ENCODE measurements at regions not wholly inside any gene's neighbourhood (a gene's known extent, or its start where the extent isn't known, plus 50 kb on each side); places are given as distances from the start of the nearest gene placed in this dataset.

- Mint-ChIP-seq H3K4me3 (no peak overlapping the region), H3K4me1 (no peaks in the 10 kb centered on the region), H3K9me3 (peaks cover 0 to 3% (median 0%) of the 10 kb centered on the region in 9 donors), H3K27ac (no peak overlapping the region), H3K27me3 (peaks cover 0 to 2% (median 0%) of the 10 kb centered on the region in 5 donors), H3K36me3 (no peaks in the 10 kb centered on the region)
- no peak for ATAC-seq
- DNase-seq = no peak
- POLR2A ChIA-PET = no interaction called here
These were observed 341.9 kb downstream of the GXYLT1 start for GRCh38 chr12:41802803-41803202.

GRCh38 chr12:41801261-41801660, 343.4 kb downstream of the GXYLT1 start:
- H3K27ac Mint-ChIP-seq = no peak overlapping the region
- H3K9me3 Mint-ChIP-seq = no peaks in the 10 kb centered on the region
- H3K4me3 Mint-ChIP-seq = no peak overlapping the region
- peaks cover 0 to 4% (median 0%) of the 10 kb centered on the region in 5 donors for H3K27me3 Mint-ChIP-seq
- ATAC-seq (no peak), DNase-seq (no peak)
- POLR2A ChIA-PET = no interaction called here
- H3K36me3 Mint-ChIP-seq = no peaks in the 10 kb centered on the region
- no peaks in the 10 kb centered on the region for H3K4me1 Mint-ChIP-seq

- Mint-ChIP-seq H3K36me3 (no peaks in the 10 kb centered on the region), H3K4me1 (no peaks in the 10 kb centered on the region), H3K4me3 (no peak overlapping the region), H3K27ac (no peak overlapping the region), H3K9me3 (no peaks in the 10 kb centered on the region), H3K27me3 (peaks cover 0 to 7% (median 0%) of the 10 kb centered on the region in 5 donors)
- DNase-seq = no peak
- no peak for ATAC-seq
- POLR2A ChIA-PET = interaction anchor here (0.5 kb wide), 1 partner anchor 1362 kb away, joined by 4 read pairs; no protein-coding TSS in a partner anchor
These were observed 345.0 kb downstream of the GXYLT1 start for GRCh38 chr12:41799671-41800070.

- Mint-ChIP-seq H3K9me3 (peaks cover 1 to 21% (median 8%) of the 10 kb centered on the region in 9 donors), H3K4me1 (no peaks in the 10 kb centered on the region), H3K27ac (no peak overlapping the region), H3K4me3 (no peak overlapping the region), H3K27me3 (peaks cover 0 to 7% (median 2%) of the 10 kb centered on the region in 5 donors), H3K36me3 (peaks cover 0 to 7% (median 0%) of the 10 kb centered on the region in 3 donors)
- POLR2A ChIA-PET = no interaction called here
- DNase-seq (no peak), ATAC-seq (no peak)
These were observed 348.8 kb downstream of the GXYLT1 start for GRCh38 chr12:41795910-41796309.

GRCh38 chr12:41795051-41795600, 349.5 kb downstream of the GXYLT1 start:
- ATAC-seq (no peak), DNase-seq (no peak)
- Mint-ChIP-seq H3K9me3 (peaks cover 5 to 26% (median 10%) of the 10 kb centered on the region in 9 donors), H3K4me1 (no peaks in the 10 kb centered on the region), H3K27me3 (peaks cover 0 to 7% (median 4%) of the 10 kb centered on the region in 5 donors), H3K36me3 (peaks cover 0 to 7% (median 0%) of the 10 kb centered on the region in 3 donors), H3K4me3 (no peak overlapping the region), H3K27ac (no peak overlapping the region)
- POLR2A ChIA-PET = no interaction called here

- POLR2A ChIA-PET = no interaction called here
- H3K36me3 Mint-ChIP-seq = peaks cover 0 to 7% (median 0%) of the 10 kb centered on the region in 3 donors
- no peak for ATAC-seq
- no peak overlapping the region for H3K4me3 Mint-ChIP-seq
- no peaks in the 10 kb centered on the region for H3K4me1 Mint-ChIP-seq
- H3K27ac Mint-ChIP-seq = no peak overlapping the region
- peaks cover 5 to 34% (median 11%) of the 10 kb centered on the region in 9 donors for H3K9me3 Mint-ChIP-seq
- no peak for DNase-seq
- H3K27me3 Mint-ChIP-seq = peaks cover 0 to 7% (median 4%) of the 10 kb centered on the region in 5 donors
These were observed 350.3 kb downstream of the GXYLT1 start for GRCh38 chr12:41794336-41794735.

GRCh38 chr12:41784957-41785356, 359.7 kb downstream of the GXYLT1 start:
- POLR2A ChIA-PET = no interaction called here
- ATAC-seq (no peak), DNase-seq (no peak)

GRCh38 chr12:41778934-41779333, 365.7 kb downstream of the GXYLT1 start:
- no peaks in the 10 kb centered on the region for H3K36me3 Mint-ChIP-seq
- H3K27me3 Mint-ChIP-seq = peaks cover 0 to 9% (median 1%) of the 10 kb centered on the region in 5 donors
- H3K4me3 Mint-ChIP-seq = no peak overlapping the region
- POLR2A ChIA-PET = no interaction called here
- H3K9me3 Mint-ChIP-seq = no peaks in the 10 kb centered on the region
- DNase-seq = no peak
- no peak overlapping the region for H3K27ac Mint-ChIP-seq
- no peaks in the 10 kb centered on the region for H3K4me1 Mint-ChIP-seq
- no peak for ATAC-seq

More at GRCh38 chr12:41784957-41785356, 359.7 kb downstream of the GXYLT1 start:
- Mint-ChIP-seq H3K27me3 (peaks cover 0 to 14% (median 2%) of the 10 kb centered on the region in 5 donors), H3K4me1 (no peaks in the 10 kb centered on the region), H3K27ac (no peak overlapping the region), H3K9me3 (peaks cover 0 to 8% (median 0%) of the 10 kb centered on the region in 9 donors), H3K36me3 (no peaks in the 10 kb centered on the region), H3K4me3 (no peak overlapping the region)

GRCh38 chr12:41777064-41777790, 367.4 kb downstream of the GXYLT1 start:
- POLR2A ChIA-PET = no interaction called here
- Mint-ChIP-seq H3K9me3 (peaks cover 0 to 2% (median 0%) of the 10 kb centered on the region in 9 donors), H3K4me3 (no peak overlapping the region), H3K36me3 (no peaks in the 10 kb centered on the region), H3K4me1 (no peaks in the 10 kb centered on the region), H3K27me3 (peaks cover 0 to 9% (median 1%) of the 10 kb centered on the region in 5 donors), H3K27ac (no peak overlapping the region)
- DNase-seq (no peak), ATAC-seq (no peak)

GRCh38 chr12:41772478-41772877, 372.2 kb downstream of the GXYLT1 start:
- Mint-ChIP-seq H3K36me3 (no peaks in the 10 kb centered on the region), H3K4me3 (no peak overlapping the region), H3K27me3 (peaks cover 0 to 9% (median 1%) of the 10 kb centered on the region in 5 donors), H3K4me1 (no peaks in the 10 kb centered on the region), H3K9me3 (peaks cover 0 to 2% (median 0%) of the 10 kb centered on the region in 9 donors), H3K27ac (no peak overlapping the region)
- POLR2A ChIA-PET = no interaction called here
- DNase-seq (no peak), ATAC-seq (no peak)

GRCh38 chr12:41769810-41770209, 374.9 kb downstream of the GXYLT1 start:
- no peak for ATAC-seq
- Mint-ChIP-seq H3K4me3 (no peak overlapping the region), H3K4me1 (no peaks in the 10 kb centered on the region), H3K9me3 (peaks cover 0 to 2% (median 0%) of the 10 kb centered on the region in 9 donors), H3K36me3 (no peaks in the 10 kb centered on the region), H3K27me3 (peaks cover 0 to 5% (median 0%) of the 10 kb centered on the region in 5 donors), H3K27ac (no peak overlapping the region)
- DNase-seq = no peak
- POLR2A ChIA-PET = no interaction called here

- Mint-ChIP-seq H3K27ac (no peak overlapping the region), H3K9me3 (peaks cover 0 to 2% (median 0%) of the 10 kb centered on the region in 9 donors), H3K27me3 (peaks cover 0 to 1% (median 0%) of the 10 kb centered on the region in 5 donors), H3K36me3 (no peaks in the 10 kb centered on the region), H3K4me1 (no peaks in the 10 kb centered on the region), H3K4me3 (no peak overlapping the region)
- no peak for DNase-seq
- no peak for ATAC-seq
- POLR2A ChIA-PET = no interaction called here
These were observed 376.2 kb downstream of the GXYLT1 start for GRCh38 chr12:41768456-41768855.

GRCh38 chr12:41762691-41763090, 382.0 kb downstream of the GXYLT1 start:
- DNase-seq (no peak), ATAC-seq (no peak)
- no peak overlapping the region for H3K4me3 Mint-ChIP-seq
- H3K4me1 Mint-ChIP-seq = no peaks in the 10 kb centered on the region
- H3K27me3 Mint-ChIP-seq = peaks cover 0 to 8% (median 4%) of the 10 kb centered on the region in 5 donors
- POLR2A ChIA-PET = no interaction called here
- no peak overlapping the region for H3K27ac Mint-ChIP-seq
- peaks cover 0 to 2% (median 0%) of the 10 kb centered on the region in 3 donors for H3K36me3 Mint-ChIP-seq
- peaks cover 0 to 21% (median 4%) of the 10 kb centered on the region in 9 donors for H3K9me3 Mint-ChIP-seq
